Stimulated activated CD4-positive, alpha-beta T cell treated with anti-CD3 and anti-CD28 coated beads, TNF-alpha, amount 100 ng/mL, for 4 hours (primary cell): ENCODE measurements at regions not wholly inside any gene's neighbourhood (a gene's known extent, or its start where the extent isn't known, plus 50 kb on each side); places are given as distances from the start of the nearest gene placed in this dataset.
"Not testable (repeated sequence)": the region's sequence is repeated elsewhere in the genome, so short reads cannot be mapped to it uniquely, and the experiment has no call there.

Source experiments
- DNase-seq, 3 experiments: peaks; one replicate each; pipeline ENCODE4 v3.0.0-alpha.2; 2020; ENCODE audit warnings: low read depth in 3 of 3

- DNase-seq, result not testable (repeated sequence)
Observed at GRCh38 chr5:2151301-2151888, 268.7 kb upstream of the IRX4 start.

- no peak for DNase-seq
Observed at GRCh38 chr5:2149195-2149539, 266.4 kb upstream of the IRX4 start.

- DNase-seq, result no peak
Observed at GRCh38 chr5:2148312-2149194, 265.8 kb upstream of the IRX4 start.

GRCh38 chr5:2147504-2148311, 265.0 kb upstream of the IRX4 start:
- no peak for DNase-seq

DNA sequence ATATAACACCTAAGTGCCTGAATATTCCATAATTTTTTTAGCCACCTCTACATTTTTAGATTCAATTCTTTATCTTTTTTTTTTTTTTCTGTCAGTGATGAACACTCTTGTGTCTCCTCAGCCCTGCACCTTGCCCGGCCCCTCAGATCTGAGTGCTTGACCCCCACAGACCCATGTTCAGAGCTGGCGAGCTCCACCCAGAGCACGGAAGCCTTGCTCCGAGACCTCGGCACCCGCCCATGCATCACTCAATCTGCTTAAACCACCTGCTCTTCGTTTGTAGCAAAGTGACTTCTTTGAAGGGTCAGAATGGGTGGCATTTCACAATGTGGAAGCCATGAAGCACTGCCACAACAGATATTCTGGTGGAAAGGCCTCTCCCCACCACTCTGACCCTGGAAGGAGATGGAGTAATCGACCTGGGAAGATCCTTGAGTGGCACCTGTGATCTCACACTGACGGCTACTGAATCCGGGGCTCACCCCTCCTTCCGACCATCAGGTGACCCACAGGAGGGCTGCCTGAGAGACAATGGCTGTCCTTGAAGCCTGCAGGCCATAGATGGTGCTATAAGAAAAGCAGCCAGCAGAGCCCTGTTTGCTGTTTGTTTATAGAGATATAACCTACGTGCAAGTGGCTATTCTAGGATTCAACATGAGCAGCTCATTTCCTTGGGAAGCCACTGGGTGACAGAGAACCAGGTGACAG, 261.1 kb upstream of the IRX4 start:
- DNase-seq, result no peak

GRCh38 chr5:2143088-2143487, 260.4 kb upstream of the IRX4 start:
- no peak for DNase-seq

DNA sequence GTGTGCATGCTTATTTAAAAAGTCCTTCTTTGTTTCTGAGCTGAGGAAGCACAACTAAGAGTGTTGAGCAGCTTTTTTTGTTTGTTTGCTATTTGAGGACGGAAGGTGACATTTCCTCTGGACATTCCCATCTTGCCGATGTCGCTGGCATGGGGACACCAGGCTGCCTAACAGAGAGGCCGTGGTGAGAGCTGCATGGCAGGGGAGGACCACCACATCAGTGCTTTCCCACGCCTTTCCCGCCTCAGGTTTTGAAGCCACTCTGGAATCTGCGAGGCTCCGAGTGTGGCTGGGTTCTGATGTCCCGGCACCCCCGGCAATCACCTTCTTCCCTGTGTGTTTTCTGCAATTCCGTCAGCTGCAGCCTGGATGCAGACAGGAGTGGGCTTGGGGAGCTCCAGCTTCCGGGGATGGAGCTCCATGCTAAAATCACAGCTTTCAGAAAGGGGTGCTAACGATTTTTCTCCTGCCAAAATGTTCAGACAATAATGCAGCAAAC, 259.8 kb upstream of the IRX4 start:
- no peak for DNase-seq

GRCh38 chr5:2141254-2142000, 258.7 kb upstream of the IRX4 start:
- no peak for DNase-seq

DNA sequence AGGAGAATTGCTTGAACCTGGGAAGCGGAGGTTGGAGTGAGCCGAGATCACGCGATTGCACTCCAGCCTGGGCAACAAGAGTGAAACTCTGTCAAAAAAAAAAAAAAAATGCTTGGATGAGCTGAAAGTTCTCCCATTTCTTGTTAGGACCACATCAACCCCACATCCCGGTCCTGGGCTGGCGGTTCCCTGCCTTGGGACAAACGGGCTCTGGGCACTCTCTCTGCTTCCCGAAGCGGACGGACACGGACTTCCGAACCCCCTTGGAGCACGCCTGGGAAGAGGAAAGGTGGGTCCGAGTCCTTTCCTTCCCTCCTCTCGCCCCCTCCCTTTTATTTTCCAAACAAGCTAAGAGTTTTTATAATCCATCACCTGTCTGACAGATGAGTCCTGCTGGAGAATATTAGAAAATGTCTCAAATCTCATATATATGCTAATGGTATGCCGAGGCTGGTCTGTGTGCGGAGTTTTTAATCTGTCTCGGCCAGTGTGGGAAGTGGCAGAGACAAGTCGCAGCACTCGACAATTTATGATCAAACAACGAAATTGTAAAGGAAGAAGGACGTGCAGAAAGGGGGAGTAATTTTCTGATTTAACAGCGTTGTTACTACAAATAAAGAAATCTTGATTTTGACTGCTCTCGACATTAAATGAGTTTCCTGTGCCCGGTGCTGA, 257.9 kb upstream of the IRX4 start:
- DNase-seq, result no peak

DNA sequence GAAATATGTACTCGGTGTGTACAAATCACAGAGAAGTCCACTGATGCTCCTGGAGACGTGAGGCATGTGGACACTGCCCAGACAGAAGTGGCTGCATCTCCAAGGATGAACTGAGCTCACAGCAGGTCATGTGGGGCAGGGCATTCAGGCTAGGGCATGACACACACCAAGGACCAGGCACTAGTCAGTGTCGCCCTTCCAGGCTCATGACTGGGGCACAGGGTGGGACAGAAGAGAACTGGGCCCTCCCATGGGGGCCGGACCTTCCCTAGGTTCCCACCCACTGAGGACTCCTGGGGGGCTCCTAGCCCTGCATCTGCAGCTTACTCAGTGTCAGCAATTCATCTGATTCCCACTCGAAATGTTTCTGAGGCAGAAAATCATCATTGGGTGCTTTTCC, 256.8 kb upstream of the IRX4 start:
- no peak for DNase-seq

- DNase-seq, result no peak
Observed at GRCh38 chr5:2138896-2139295, 256.2 kb upstream of the IRX4 start.

DNA sequence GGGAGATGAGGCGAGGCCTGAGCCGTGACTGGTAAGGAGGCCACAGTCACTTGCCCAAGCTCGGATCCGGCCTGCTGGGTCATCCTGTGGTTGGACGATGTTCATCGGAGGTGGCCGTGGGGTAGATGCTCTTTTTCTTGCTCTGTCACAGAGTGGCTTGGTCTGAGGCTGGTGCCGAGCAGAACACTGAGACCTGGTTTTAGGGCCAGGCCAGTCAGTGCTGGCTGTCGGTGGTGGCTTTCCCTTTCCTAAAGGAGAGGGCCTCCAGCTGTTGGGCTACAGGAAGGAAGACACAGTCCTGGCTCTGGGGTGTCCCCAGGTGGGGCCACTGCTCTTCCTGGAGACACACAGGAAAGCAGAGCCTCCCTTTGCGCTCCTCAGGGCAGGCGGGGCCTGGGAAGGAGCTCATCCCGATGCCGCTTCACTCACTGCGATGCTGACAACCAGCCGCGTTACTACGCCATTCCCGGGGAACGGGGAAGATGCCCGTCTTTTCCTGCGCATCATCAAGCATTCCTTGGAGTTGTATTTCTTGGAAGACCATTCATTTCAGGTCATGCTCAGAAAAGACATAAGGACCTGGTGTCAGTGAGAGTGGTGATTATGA, 254.8 kb upstream of the IRX4 start:
- DNase-seq, result no peak

- DNase-seq, result peak in 2 of 3 experiments; percentile 22 to 31
Observed at GRCh38 chr5:2136728-2137333, 254.1 kb upstream of the IRX4 start.

DNA sequence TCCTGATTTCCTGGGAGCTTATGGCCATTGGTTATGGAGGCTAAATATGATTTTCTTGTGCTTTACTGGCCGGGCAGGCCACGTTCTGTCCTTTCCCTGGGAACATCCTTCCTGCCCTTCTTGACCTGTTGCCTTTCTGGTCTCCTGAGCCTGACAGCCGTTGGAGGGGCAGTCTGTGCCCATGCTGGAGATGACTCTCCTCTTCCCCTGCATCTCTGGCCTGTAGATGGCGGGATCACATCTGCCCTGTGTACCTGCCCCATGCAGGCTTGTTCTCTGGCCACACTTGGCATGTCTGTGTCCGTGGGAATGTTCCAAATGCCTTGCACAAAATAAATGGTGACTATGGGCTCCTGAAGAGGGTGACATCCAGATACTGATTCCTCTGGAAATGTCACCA, 253.1 kb upstream of the IRX4 start:
- DNase-seq, result no peak

- no peak for DNase-seq
Observed at GRCh38 chr5:2135354-2135753, 252.6 kb upstream of the IRX4 start.

GRCh38 chr5:2134543-2135292, 252.0 kb upstream of the IRX4 start:
- no peak for DNase-seq

GRCh38 chr5:2133936-2134335, 251.2 kb upstream of the IRX4 start:
- DNase-seq, result no peak

DNA sequence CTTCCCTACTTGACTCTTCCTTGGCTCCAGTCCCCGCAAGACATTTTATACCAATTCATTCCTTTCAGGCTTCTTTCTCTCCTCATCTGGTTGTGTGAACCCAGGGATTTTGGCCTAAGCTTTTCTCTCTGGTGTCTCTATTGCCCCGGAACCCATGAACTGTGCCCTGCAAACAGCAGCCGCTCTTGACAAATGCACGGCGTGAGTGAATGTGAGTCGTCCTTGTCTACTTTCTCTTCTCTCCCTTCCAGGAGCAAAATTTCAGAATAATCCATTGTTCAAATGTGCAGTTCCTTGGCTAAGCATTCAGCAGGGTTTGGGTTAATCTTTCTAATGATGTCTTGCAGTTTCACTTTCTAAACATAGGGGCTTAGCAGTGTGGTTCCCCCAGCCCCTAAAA, 250.4 kb upstream of the IRX4 start:
- no peak for DNase-seq

DNA sequence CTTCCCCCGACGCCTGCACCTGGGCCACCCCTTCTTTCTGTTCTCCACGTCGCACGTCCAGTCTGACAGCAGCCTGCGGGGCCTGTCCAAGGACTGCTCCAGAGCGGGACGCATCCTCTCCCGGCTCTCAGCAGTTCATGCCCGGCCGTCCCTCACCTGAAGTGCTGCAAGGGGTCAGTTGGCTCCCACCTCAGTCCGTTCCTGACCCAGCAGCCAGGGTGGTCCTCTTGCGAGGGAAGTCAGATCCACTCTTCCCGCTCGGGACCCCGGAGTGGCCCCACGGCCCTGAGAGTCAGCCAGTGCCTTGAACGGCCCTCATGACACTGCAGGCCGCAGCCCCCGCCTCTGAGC, 249.7 kb upstream of the IRX4 start:
- no peak for DNase-seq
